ENCODE measurements at regions not wholly inside any gene's neighbourhood (a gene's known extent, or its start where the extent isn't known, plus 50 kb on each side); places are given as distances from the start of the nearest gene placed in this dataset.

DNA sequence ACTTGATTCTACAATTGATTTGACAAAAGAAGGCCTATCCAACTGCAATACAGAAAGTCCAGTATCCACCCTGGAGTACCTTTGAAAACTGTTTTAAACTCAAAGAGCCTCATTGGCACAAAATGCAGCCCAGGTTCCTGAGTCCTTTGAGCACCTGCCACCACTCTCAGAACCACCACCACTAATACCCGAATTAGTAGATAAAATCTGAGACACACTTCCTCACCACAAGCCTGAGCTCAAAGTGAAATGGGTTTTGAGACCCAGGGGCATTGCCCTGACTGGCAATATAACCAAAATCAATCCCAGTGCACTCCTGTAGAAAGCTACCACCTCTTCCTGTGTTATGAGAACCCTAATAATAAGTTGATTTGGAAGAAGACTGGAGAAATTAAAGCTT lies 215.7 kb downstream of the CSNK2A3 start:
- TF ChIP-seq, protein P1, sequence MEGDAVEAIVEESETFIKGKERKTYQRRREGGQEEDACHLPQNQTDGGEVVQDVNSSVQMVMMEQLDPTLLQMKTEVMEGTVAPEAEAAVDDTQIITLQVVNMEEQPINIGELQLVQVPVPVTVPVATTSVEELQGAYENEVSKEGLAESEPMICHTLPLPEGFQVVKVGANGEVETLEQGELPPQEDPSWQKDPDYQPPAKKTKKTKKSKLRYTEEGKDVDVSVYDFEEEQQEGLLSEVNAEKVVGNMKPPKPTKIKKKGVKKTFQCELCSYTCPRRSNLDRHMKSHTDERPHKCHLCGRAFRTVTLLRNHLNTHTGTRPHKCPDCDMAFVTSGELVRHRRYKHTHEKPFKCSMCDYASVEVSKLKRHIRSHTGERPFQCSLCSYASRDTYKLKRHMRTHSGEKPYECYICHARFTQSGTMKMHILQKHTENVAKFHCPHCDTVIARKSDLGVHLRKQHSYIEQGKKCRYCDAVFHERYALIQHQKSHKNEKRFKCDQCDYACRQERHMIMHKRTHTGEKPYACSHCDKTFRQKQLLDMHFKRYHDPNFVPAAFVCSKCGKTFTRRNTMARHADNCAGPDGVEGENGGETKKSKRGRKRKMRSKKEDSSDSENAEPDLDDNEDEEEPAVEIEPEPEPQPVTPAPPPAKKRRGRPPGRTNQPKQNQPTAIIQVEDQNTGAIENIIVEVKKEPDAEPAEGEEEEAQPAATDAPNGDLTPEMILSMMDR (IDR thresholded peaks at IDR 0.05), result no peak
- no peak for TF ChIP-seq POLR2A (IDR thresholded peaks at IDR 0.05)
